Esophagus squamous epithelium (tissue), 5 donors: ENCODE measurements at regions not wholly inside any gene's neighbourhood (a gene's known extent, or its start where the extent isn't known, plus 50 kb on each side); places are given as distances from the start of the nearest gene placed in this dataset.

Experiments
- DNase-seq: peaks from one replicate; lab custom pipeline; 2025; lab: John Stamatoyannopoulos, UW
- H3K27ac ChIP-seq, 4 donors: fragments of 200-600 bp; sonication (generic); one replicate each; pipeline ENCODE4 v1.5.1; 2016 to 2019; ENCODE audit warnings: mild to moderate bottlenecking in 1 of 4
- H3K27me3 ChIP-seq, 4 donors: fragments of 200-600 bp; sonication (generic); 1 replicate in 3 of 4; 2 replicates in 1 of 4; pipeline versions ENCODE4 v1.5.1 to v1.6.0; 2017 to 2021; ENCODE audit warnings: antibody characterized with exemption in 1 of 4
- H3K36me3 ChIP-seq, 3 donors: fragments of 200-600 bp; sonication (generic); one replicate each; pipeline ENCODE4 v1.5.1; 2016 to 2019
- H3K4me1 ChIP-seq, 3 donors: fragments of 200-600 bp; sonication (generic); one replicate each; pipeline ENCODE4 v1.5.1; 2017 to 2019
- H3K4me3 ChIP-seq, 4 donors: fragments of 200-600 bp; sonication (generic); 1 replicate in 3 of 4; 2 replicates in 1 of 4; pipeline ENCODE4 v1.5.1; 2016 to 2019; ENCODE audit warnings: mild to moderate bottlenecking in 2 of 4, moderate library complexity in 1 of 4
- H3K9me3 ChIP-seq, 3 donors: fragments of 200-600 bp; sonication (generic); one replicate each; pipeline ENCODE4 v1.5.1; 2016 to 2019
- POLR2A ChIP-seq, 4 donors: fragments of 450-650 bp; IDR thresholded peaks; one replicate each; pipeline ENCODE4 v1.6.1; 2017; ENCODE audit warnings: antibody characterized with exemption in 4 of 4, mild to moderate bottlenecking in 4 of 4, moderate library complexity in 3 of 4
- WGBS, 2 donors: methylation state at CpG; one replicate each; pipeline ENCODE4 v1.1.5; 2018; 5-methylcytosine and 5-hydroxymethylcytosine counted together
- intact Hi-C: fragments of 100-400 bp; cut with DNase I; formaldehyde crosslinking; loops from one replicate; pipeline ENCODE4 v1.15.0; 2022
- TF ChIP-seq, protein P1 (sequence below), 6 experiments: fragments of 450-650 bp in 4 of 6; fragments of 200-600 bp in 2 of 6; sonication (generic) in 2 of 6; IDR thresholded peaks; one replicate each; pipeline ENCODE4 v1.5.1; 2016 to 2019; ENCODE audit warnings: antibody characterized with exemption in 6 of 6, mild to moderate bottlenecking in 4 of 6, moderate library complexity in 4 of 6
- donor health status: DM: yes; HTN: yes; CAD: no.

DNA sequence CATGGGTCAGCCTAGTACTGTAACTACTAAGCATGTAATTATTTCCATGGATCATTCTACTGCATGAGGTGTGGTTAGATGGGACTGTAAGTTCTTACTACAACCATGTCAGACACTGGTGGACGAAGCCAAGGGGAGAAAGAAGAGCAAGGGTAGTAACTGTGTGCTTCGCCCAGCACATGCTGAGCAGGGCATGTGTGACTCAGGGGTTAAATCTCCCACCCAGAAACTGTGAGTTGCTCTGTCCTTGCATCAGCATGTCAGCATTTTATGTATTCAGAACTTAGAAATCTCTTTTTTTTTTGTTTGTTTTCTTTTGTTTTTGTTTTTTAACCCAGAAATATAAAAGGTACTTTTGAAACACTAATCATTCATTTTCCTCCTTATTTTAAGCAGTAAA is 436.6 kb upstream of the KLF12 start:
- no peak overlapping the region for H3K27ac ChIP-seq
- TF ChIP-seq POLR2A (IDR thresholded peaks at IDR 0.05): no peak
- TF ChIP-seq, protein P1, sequence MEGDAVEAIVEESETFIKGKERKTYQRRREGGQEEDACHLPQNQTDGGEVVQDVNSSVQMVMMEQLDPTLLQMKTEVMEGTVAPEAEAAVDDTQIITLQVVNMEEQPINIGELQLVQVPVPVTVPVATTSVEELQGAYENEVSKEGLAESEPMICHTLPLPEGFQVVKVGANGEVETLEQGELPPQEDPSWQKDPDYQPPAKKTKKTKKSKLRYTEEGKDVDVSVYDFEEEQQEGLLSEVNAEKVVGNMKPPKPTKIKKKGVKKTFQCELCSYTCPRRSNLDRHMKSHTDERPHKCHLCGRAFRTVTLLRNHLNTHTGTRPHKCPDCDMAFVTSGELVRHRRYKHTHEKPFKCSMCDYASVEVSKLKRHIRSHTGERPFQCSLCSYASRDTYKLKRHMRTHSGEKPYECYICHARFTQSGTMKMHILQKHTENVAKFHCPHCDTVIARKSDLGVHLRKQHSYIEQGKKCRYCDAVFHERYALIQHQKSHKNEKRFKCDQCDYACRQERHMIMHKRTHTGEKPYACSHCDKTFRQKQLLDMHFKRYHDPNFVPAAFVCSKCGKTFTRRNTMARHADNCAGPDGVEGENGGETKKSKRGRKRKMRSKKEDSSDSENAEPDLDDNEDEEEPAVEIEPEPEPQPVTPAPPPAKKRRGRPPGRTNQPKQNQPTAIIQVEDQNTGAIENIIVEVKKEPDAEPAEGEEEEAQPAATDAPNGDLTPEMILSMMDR (IDR thresholded peaks at IDR 0.05): no peak
- peaks cover 0 to 9% (median 0%) of the 10 kb centered on the region in 3 donors for H3K4me1 ChIP-seq
- H3K36me3 ChIP-seq: no peaks in the 10 kb centered on the region
- H3K4me3 ChIP-seq: no peak overlapping the region
- no peak for DNase-seq
- peaks cover 0 to 16% (median 0%) of the 10 kb centered on the region in 4 donors for H3K27me3 ChIP-seq
- H3K9me3 ChIP-seq: no peaks in the 10 kb centered on the region
- intact Hi-C loops: no loop called here
- 73 to 86% methylated on average over 2 of the region's 2 CpGs for WGBS, 2 donors

DNA sequence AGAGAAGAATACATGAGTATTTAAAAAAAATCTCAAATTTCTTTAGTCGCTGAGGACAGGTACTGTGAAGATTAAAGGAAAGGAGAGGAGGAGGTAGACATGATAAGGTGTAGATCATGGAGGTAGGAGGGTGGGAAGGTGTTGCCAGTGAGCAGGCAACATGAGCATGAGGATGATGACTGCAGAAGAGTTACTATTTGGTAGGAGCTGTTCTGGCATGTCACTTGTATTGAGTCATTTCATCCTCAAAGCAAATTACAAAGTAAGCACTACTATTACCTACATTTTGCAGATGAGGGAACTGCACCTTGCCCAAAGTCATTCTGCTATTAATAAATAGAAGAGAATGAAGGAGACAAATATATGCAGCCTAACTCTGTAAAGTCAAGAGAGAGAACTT is 435.8 kb upstream of the KLF12 start:
- Histone ChIP-seq H3K36me3 (no peaks in the 10 kb centered on the region), H3K4me3 (no peak overlapping the region), H3K4me1 (peaks cover 0 to under 1% (median 0%) of the 10 kb centered on the region in 3 donors), H3K27ac (no peak overlapping the region), H3K27me3 (peaks cover 0 to 8% (median 0%) of the 10 kb centered on the region in 4 donors), H3K9me3 (no peaks in the 10 kb centered on the region)
- TF ChIP-seq, protein P1 (IDR thresholded peaks at IDR 0.05): no peak
- no peak for TF ChIP-seq POLR2A (IDR thresholded peaks at IDR 0.05)
- 85 to 96% methylated on average over 1 of the region's 1 CpG for WGBS, 2 donors
- no peak for DNase-seq
- intact Hi-C loops: no loop called here

DNA sequence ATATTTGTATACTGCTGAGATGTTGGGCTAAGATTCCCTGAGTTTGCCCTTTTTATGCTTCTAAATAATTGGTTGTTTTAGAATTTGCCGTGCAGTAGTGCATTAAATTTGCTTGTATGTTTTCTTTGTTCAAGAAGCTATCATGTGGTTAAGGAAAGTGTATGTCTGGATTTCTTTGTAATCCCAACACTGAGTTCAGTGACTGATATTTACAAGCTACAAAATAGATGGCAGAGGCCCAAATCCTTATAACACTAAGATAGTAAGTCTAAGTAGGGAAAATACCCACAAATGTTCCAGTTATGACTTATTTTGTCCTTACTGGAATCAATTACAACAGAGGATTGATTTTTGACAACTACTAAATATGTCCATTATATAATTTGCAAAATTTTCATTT is 435.0 kb upstream of the KLF12 start:
- no peak for DNase-seq
- no peak overlapping the region for H3K27ac ChIP-seq
- no peaks in the 10 kb centered on the region for H3K4me1 ChIP-seq
- H3K4me3 ChIP-seq: no peak overlapping the region
- H3K9me3 ChIP-seq: no peaks in the 10 kb centered on the region
- TF ChIP-seq POLR2A (IDR thresholded peaks at IDR 0.05): no peak
- TF ChIP-seq, protein P1 (IDR thresholded peaks at IDR 0.05): no peak
- H3K36me3 ChIP-seq: no peaks in the 10 kb centered on the region
- intact Hi-C loops: no loop called here
- H3K27me3 ChIP-seq: peaks cover 0 to under 1% (median 0%) of the 10 kb centered on the region in 4 donors
- 0% methylated on average over 1 of the region's 1 CpG for WGBS, 2 donors

DNA sequence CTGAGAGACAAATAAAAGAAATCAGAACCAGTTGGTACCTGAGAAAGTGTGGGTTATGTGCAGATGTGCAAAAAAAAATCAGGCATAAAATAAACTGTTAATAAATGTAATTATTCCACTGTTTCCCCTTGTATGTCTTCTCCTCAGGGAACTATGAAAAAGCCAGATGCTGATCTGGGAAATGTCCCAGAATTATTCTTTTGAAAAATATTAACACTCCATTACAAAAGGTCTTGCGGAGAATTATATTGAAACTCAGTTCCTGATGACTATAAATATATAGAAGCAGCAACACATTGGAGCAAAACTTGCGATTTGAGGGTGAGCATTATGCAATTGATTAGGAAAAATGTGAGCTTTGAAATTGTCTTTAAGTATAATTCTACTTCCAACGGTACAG is 433.3 kb upstream of the KLF12 start:
- 81 to 82% methylated on average over 3 of the region's 3 CpGs for whole genome bisulfite sequencing, 2 donors
- Histone ChIP-seq H3K27ac (no peak overlapping the region), H3K36me3 (no peaks in the 10 kb centered on the region), H3K4me1 (no peaks in the 10 kb centered on the region), H3K9me3 (no peaks in the 10 kb centered on the region), H3K27me3 (no peaks in the 10 kb centered on the region), H3K4me3 (no peak overlapping the region)
- intact Hi-C loops: no loop called here
- no peak for DNase-seq
- no peak for TF ChIP-seq POLR2A (IDR thresholded peaks at IDR 0.05)
- TF ChIP-seq, protein P1 (IDR thresholded peaks at IDR 0.05): no peak

DNA sequence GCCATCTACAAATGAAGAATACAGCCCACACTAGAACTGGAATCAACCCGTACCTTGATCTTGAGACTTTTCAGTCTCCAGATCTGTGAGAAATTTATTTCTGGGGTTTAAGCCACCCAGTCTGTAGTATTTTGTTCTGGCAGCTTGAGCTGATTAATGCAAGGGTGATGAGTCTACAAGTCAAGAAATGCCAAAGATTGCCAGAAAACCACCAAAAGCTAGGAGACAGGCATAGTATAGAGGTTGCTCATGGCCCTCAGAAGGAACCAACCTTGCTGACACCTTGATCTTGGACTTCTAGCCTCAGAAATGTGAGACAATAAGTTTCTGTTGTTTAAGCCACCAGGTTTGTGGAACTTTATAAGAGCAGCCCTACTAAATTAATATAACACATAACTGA is 428.2 kb upstream of the KLF12 start:
- intact Hi-C loops: no loop called here
- Histone ChIP-seq H3K27ac (no peak overlapping the region), H3K36me3 (no peaks in the 10 kb centered on the region), H3K4me1 (no peaks in the 10 kb centered on the region), H3K4me3 (no peak overlapping the region), H3K27me3 (no peaks in the 10 kb centered on the region), H3K9me3 (no peaks in the 10 kb centered on the region)
- DNase-seq: no peak
- WGBS, 2 donors: 80 to 92% methylated on average over 1 of the region's 1 CpG
- TF ChIP-seq POLR2A (IDR thresholded peaks at IDR 0.05): no peak
- TF ChIP-seq, protein P1 (IDR thresholded peaks at IDR 0.05): no peak
